ENCODE measurements at regions not wholly inside any gene's neighbourhood (a gene's known extent, or its start where the extent isn't known, plus 50 kb on each side); places are given as distances from the start of the nearest gene placed in this dataset.
A peak's percentile ranks its signal among the peaks of the same experiment; 100 is the strongest.
"Not testable (repeated sequence)": the region's sequence is repeated elsewhere in the genome, so short reads cannot be mapped to it uniquely, and the experiment has no call there.

GRCh38 chr13:76014406-76015318 lies 378.5 kb downstream of the LMO7 start:
- DNase-seq (ENCODE audit: low spot score): peak; percentile 53

GRCh38 chr13:76012091-76012721 lies 376.1 kb downstream of the LMO7 start:
- DNase-seq (ENCODE audit: low spot score): no peak

- DNase-seq (ENCODE audit: low spot score): no peak
Measured at GRCh38 chr13:76009267-76009890, 373.2 kb downstream of the LMO7 start.

GRCh38 chr13:76004416-76004815 lies 368.3 kb downstream of the LMO7 start:
- DNase-seq (ENCODE audit: low spot score): no peak

GRCh38 chr13:76000131-76000530 lies 364.0 kb downstream of the LMO7 start:
- no peak for DNase-seq (ENCODE audit: low spot score)

- DNase-seq (ENCODE audit: low spot score): no peak
Measured at GRCh38 chr13:75996582-75996981, 360.5 kb downstream of the LMO7 start.

- DNase-seq (ENCODE audit: low spot score): no peak
Measured at GRCh38 chr13:75995966-75996365, 359.8 kb downstream of the LMO7 start.

- DNase-seq (ENCODE audit: low spot score): no peak
Measured at GRCh38 chr13:75993823-75994222, 357.7 kb downstream of the LMO7 start.

GRCh38 chr13:75993241-75993640 lies 357.1 kb downstream of the LMO7 start:
- DNase-seq (ENCODE audit: low spot score): no peak

- DNase-seq (ENCODE audit: low spot score): no peak
Measured at GRCh38 chr13:75986818-75987217, 350.7 kb downstream of the LMO7 start.

GRCh38 chr13:75985132-75985531 lies 349.0 kb downstream of the LMO7 start:
- no peak for DNase-seq (ENCODE audit: low spot score)

GRCh38 chr13:75978818-75979217 lies 342.7 kb downstream of the LMO7 start:
- DNase-seq (ENCODE audit: low spot score): no peak

GRCh38 chr13:75968103-75968838 lies 332.1 kb downstream of the LMO7 start:
- DNase-seq (ENCODE audit: low spot score): no peak

- peak; percentile 4 for DNase-seq (ENCODE audit: low spot score)
Measured at GRCh38 chr13:75963302-75963701, 327.2 kb downstream of the LMO7 start.

GRCh38 chr13:75961911-75962310 lies 325.8 kb downstream of the LMO7 start:
- DNase-seq (ENCODE audit: low spot score): no peak

- no peak for DNase-seq (ENCODE audit: low spot score)
Measured at GRCh38 chr13:75960538-75960994, 324.4 kb downstream of the LMO7 start.

- DNase-seq (ENCODE audit: low spot score): no peak
Measured at GRCh38 chr13:75959861-75960481, 323.8 kb downstream of the LMO7 start.

- not testable (repeated sequence) for DNase-seq (ENCODE audit: low spot score)
Measured at GRCh38 chr13:75953589-75953988, 317.5 kb downstream of the LMO7 start.

GRCh38 chr13:75947448-75947847 lies 311.3 kb downstream of the LMO7 start:
- no peak for DNase-seq (ENCODE audit: low spot score)

GRCh38 chr13:75946536-75947284 lies 310.6 kb downstream of the LMO7 start:
- peak; percentile 5 for DNase-seq (ENCODE audit: low spot score)
